Uterus (tissue), 2 donors: ENCODE measurements at regions not wholly inside any gene's neighbourhood (a gene's known extent, or its start where the extent isn't known, plus 50 kb on each side); places are given as distances from the start of the nearest gene placed in this dataset.

Source experiments
- CTCF ChIP-seq, 4 experiments: fragments of 200-600 bp in 2 of 4; fragments of 450-650 bp in 2 of 4; sonication (generic) in 2 of 4; IDR thresholded peaks; one replicate each; pipeline ENCODE4 v1.5.1; 2016 to 2019; ENCODE audit warnings: antibody characterized with exemption in 4 of 4, mild to moderate bottlenecking in 2 of 4, moderate library complexity in 1 of 4
- POLR2A ChIP-seq, 2 donors: fragments of 450-650 bp; IDR thresholded peaks; one replicate each; pipeline ENCODE4 v1.6.1; 2016; ENCODE audit warnings: antibody characterized with exemption in 2 of 2, mild to moderate bottlenecking in 1 of 2, moderate library complexity in 1 of 2

GRCh38 chr10:4643471-4643870 lies 182.5 kb upstream of the AKR1E2 start:
- TF ChIP-seq CTCF (IDR thresholded peaks at IDR 0.05) (no peak), POLR2A (IDR thresholded peaks at IDR 0.05) (no peak)
